ENCODE measurements at regions not wholly inside any gene's neighbourhood (a gene's known extent, or its start where the extent isn't known, plus 50 kb on each side); places are given as distances from the start of the nearest gene placed in this dataset.

- TF ChIP-seq EZH2 (IDR thresholded peaks at IDR 0.05; ENCODE audit: low read depth, unreplicated experiment) (no peak), CTCF (conservative IDR thresholded peaks at IDR 0.05; ENCODE audit: low read depth in 2 of 2) (no peak), POLR2AphosphoS5 (IDR thresholded peaks at IDR 0.05; ENCODE audit: low read depth) (no peak), JUNB (IDR thresholded peaks at IDR 0.05; ENCODE audit: unreplicated experiment) (no peak), EZH2phosphoT487 (IDR thresholded peaks at IDR 0.05; ENCODE audit: unreplicated experiment) (no peak), ZNF462 (CRISPR knock-in tag; IDR thresholded peaks at IDR 0.05) (no peak), REST (IDR thresholded peaks at IDR 0.05; ENCODE audit: unreplicated experiment) (no peak), CREB1 (CRISPR knock-in tag; IDR thresholded peaks at IDR 0.05; ENCODE audit: low read depth) (no peak)
These were observed 212.2 kb downstream of the KIF26A start for GRCh38 chr14:104350463-104351185.

Data from GM23338 (cell line).